GM12875 (cell line): ENCODE measurements at regions not wholly inside any gene's neighbourhood (a gene's known extent, or its start where the extent isn't known, plus 50 kb on each side); places are given as distances from the start of the nearest gene placed in this dataset.

ENCODE experiments used
- H3K4me3 ChIP-seq: one replicate; pipeline ENCODE4 v1.5.1; 2011; ENCODE audit warnings: low read depth, low read length, control low read depth
- CTCF ChIP-seq: IDR thresholded peaks from 2 replicates; pipeline ENCODE4 v1.5.1; 2011; ENCODE audit warnings: low read depth, mild to moderate bottlenecking, control low read depth, inconsistent platforms, low read length, moderate library complexity, borderline replicate concordance; ENCODE audit not compliant: insufficient read depth

GRCh38 chr11:45534132-45534531 is 131.3 kb downstream of the CHST1 start:
- TF ChIP-seq CTCF = no peak

GRCh38 chr11:45532546-45532945 is 132.9 kb downstream of the CHST1 start:
- H3K4me3 ChIP-seq = no peak overlapping the region
- TF ChIP-seq CTCF = no peak

More at GRCh38 chr11:45534132-45534531, 131.3 kb downstream of the CHST1 start:
- no peak overlapping the region for H3K4me3 ChIP-seq

GRCh38 chr11:45530776-45531175 is 134.6 kb downstream of the CHST1 start:
- no peak for TF ChIP-seq CTCF
- H3K4me3 ChIP-seq = no peak overlapping the region

- TF ChIP-seq CTCF = no peak
- H3K4me3 ChIP-seq = no peak overlapping the region
These were observed 135.3 kb downstream of the CHST1 start for GRCh38 chr11:45530111-45530510.

GRCh38 chr11:45528435-45528834 is 137.0 kb downstream of the CHST1 start:
- no peak for TF ChIP-seq CTCF
- no peak overlapping the region for H3K4me3 ChIP-seq

- H3K4me3 ChIP-seq = no peak overlapping the region
- TF ChIP-seq CTCF = no peak
These were observed 137.5 kb downstream of the CHST1 start for GRCh38 chr11:45527898-45528297.

- TF ChIP-seq CTCF = no peak
- H3K4me3 ChIP-seq = no peak overlapping the region
These were observed 140.0 kb downstream of the CHST1 start for GRCh38 chr11:45525393-45525792.
